Sigmoid colon (tissue), 4 donors: ENCODE measurements at regions not wholly inside any gene's neighbourhood (a gene's known extent, or its start where the extent isn't known, plus 50 kb on each side); places are given as distances from the start of the nearest gene placed in this dataset.

Source experiments
- EP300 ChIP-seq, 4 donors: sonication (generic); formaldehyde crosslinking; IDR thresholded peaks; one replicate each; pipeline ENCODE4 v1.6.1; 2017; ENCODE audit warnings: antibody characterized with exemption in 4 of 4
- POLR2AphosphoS5 ChIP-seq, 4 donors: sonication (generic); formaldehyde crosslinking; IDR thresholded peaks; one replicate each; pipeline ENCODE4 v1.6.1; 2017; ENCODE audit warnings: antibody characterized with exemption in 4 of 4
- TF ChIP-seq, protein P1 (sequence below), 4 experiments: fragments of 450-650 bp in 3 of 4; fragments of 200-600 bp in 1 of 4; IDR thresholded peaks; one replicate each; pipeline ENCODE4 v1.5.1; 2016 to 2019; ENCODE audit warnings: antibody characterized with exemption in 4 of 4, mild to moderate bottlenecking in 3 of 4, moderate library complexity in 2 of 4

DNA sequence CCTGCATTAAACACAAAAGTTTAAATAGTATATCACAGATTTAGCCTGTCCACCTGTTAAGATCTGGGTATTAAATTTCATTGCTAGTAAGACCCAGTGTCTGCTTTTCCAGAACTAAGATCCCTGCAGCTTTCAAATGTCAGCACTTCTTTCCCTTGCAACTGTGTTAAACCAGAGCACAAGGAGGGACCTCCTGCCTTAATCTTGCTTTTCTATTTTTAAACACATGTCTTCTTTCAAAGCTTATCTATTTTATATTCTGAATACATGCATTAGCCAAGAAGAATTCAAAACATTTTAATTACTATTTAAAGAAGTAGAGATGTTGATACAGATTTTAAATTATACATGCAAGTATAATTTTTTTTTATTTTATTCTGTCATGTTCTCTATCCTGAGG lies 315.1 kb downstream of the ARPP21 start:
- TF ChIP-seq, protein P1, sequence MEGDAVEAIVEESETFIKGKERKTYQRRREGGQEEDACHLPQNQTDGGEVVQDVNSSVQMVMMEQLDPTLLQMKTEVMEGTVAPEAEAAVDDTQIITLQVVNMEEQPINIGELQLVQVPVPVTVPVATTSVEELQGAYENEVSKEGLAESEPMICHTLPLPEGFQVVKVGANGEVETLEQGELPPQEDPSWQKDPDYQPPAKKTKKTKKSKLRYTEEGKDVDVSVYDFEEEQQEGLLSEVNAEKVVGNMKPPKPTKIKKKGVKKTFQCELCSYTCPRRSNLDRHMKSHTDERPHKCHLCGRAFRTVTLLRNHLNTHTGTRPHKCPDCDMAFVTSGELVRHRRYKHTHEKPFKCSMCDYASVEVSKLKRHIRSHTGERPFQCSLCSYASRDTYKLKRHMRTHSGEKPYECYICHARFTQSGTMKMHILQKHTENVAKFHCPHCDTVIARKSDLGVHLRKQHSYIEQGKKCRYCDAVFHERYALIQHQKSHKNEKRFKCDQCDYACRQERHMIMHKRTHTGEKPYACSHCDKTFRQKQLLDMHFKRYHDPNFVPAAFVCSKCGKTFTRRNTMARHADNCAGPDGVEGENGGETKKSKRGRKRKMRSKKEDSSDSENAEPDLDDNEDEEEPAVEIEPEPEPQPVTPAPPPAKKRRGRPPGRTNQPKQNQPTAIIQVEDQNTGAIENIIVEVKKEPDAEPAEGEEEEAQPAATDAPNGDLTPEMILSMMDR (IDR thresholded peaks at IDR 0.05), result no peak
- TF ChIP-seq POLR2AphosphoS5 (IDR thresholded peaks at IDR 0.05) (no peak), EP300 (IDR thresholded peaks at IDR 0.05) (no peak)
